Natural killer cell (primary cell): ENCODE measurements at regions not wholly inside any gene's neighbourhood (a gene's known extent, or its start where the extent isn't known, plus 50 kb on each side); places are given as distances from the start of the nearest gene placed in this dataset.

Experiments used
- ATAC-seq, 3 donors: fragments of 150-1000 bp in 2 of 3; fragments of 200-7000 bp in 1 of 3; cut with Tn5 transposase; 1 replicate in 1 of 3; 2 replicates in 2 of 3; pipeline ENCODE4 v1.10.0; 2021; ENCODE audit warnings: mild to moderate bottlenecking in 2 of 3, moderate library complexity in 2 of 3
- DNase-seq, 2 donors: peaks; one replicate each; pipeline versions ENCODE4 v3.0.0 to v3.0.0-alpha.2; 2013 to 2021; ENCODE audit warnings: mixed read lengths in 1 of 2
- H3K27ac ChIP-seq: one replicate; pipeline ENCODE4 v1.5.1; 2013; ENCODE audit warnings: mild to moderate bottlenecking, low read length
- H3K27me3 ChIP-seq: one replicate; pipeline ENCODE4 v1.6.1; 2013; ENCODE audit warnings: low read length; ENCODE audit not compliant: control insufficient read depth, insufficient read depth
- H3K36me3 ChIP-seq: one replicate; pipeline ENCODE4 v1.6.1; 2013; ENCODE audit warnings: low read length; ENCODE audit not compliant: control insufficient read depth, insufficient read depth
- H3K4me1 ChIP-seq: one replicate; pipeline ENCODE4 v1.6.1; 2013; ENCODE audit warnings: low read length; ENCODE audit not compliant: control insufficient read depth, insufficient read depth
- H3K4me3 ChIP-seq: one replicate; pipeline ENCODE4 v1.5.1; 2013; ENCODE audit warnings: low read length
- H3K9me3 ChIP-seq: one replicate; pipeline ENCODE4 v1.6.1; 2013; ENCODE audit warnings: low read length; ENCODE audit not compliant: control insufficient read depth, insufficient read depth
- H3K27ac Mint-ChIP-seq, 2 donors: one replicate each; pipeline ENCODE4 v1.8.0; 2022; ENCODE audit warnings: mild to moderate bottlenecking in 2 of 2, mixed read lengths in 2 of 2, moderate library complexity in 1 of 2
- H3K27me3 Mint-ChIP-seq, 2 donors: one replicate each; pipeline ENCODE4 v1.8.0; 2022; ENCODE audit warnings: low read depth in 2 of 2, mixed read lengths in 2 of 2
- H3K36me3 Mint-ChIP-seq: one replicate; pipeline ENCODE4 v1.8.0; 2022; ENCODE audit warnings: mixed read lengths
- H3K4me1 Mint-ChIP-seq, 2 donors: one replicate each; pipeline ENCODE4 v1.8.0; 2022; ENCODE audit warnings: mixed read lengths in 2 of 2
- H3K4me3 Mint-ChIP-seq: one replicate; pipeline ENCODE4 v1.8.0; 2022; ENCODE audit warnings: mild to moderate bottlenecking, moderate library complexity, mixed read lengths
- H3K9me3 Mint-ChIP-seq, 2 donors: one replicate each; pipeline ENCODE4 v1.8.0; 2022; ENCODE audit warnings: mixed read lengths in 2 of 2
- WGBS: methylation state at CpG from one replicate; pipeline ENCODE4 v1.1.7; 2013; ENCODE audit warnings: missing lambda C conversion rate; ENCODE audit not compliant: insufficient coverage; 5-methylcytosine and 5-hydroxymethylcytosine counted together
- intact Hi-C: fragments of 100-400 bp; cut with micrococcal nuclease; formaldehyde crosslinking; loops from one replicate; pipeline ENCODE4 v1.14.2; 2022
- TF ChIP-seq, protein P1 (sequence below): fragments of 200-600 bp; IDR thresholded peaks from one replicate; pipeline ENCODE4 v1.8.0; 2022; ENCODE audit warnings: antibody characterized with exemption

DNA sequence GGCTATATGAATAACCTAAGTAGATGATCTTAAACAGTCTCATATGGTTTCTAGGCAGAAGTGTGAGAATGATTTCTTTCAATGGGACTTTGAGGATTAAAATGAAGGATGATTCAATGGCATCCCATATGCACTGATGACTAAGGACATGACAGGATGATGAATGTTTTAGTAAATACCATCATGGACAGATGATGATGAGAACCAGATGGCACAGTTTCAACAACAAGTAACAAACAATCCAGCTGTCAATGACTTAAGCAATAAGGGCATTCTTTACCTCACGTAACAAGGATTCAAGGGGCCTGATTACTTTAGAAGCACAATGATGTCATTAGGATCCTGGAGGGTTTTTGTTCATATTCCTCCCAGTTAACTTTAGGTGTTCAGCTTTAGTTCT is 2678.4 kb downstream of the PCDH9 start:
- intact Hi-C loops = no loop called here
- H3K36me3 ChIP-seq = no peaks in the 10 kb centered on the region

DNA sequence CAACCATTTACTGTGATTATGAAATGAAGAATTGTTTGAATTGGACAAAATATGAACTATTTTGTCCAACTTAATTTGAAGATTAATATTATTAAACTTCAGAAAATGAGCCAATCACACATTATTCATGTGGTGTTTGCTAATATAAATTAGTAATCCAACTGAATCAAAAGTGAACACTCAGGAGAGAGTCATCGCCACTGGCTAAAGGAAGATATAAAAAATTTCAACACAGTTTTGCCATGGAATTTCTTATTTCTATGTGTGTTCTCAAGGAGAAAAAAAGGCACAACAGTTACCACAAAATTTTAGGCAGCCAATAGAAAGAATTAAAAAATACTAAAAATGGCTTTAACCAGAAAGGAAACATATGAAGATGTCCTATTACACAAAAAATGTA is 2683.8 kb downstream of the PCDH9 start:
- peaks cover 12 to 13% of the 10 kb centered on the region in 2 donors for H3K9me3 Mint-ChIP-seq
- ATAC-seq (no peak), DNase-seq (no peak)
- intact Hi-C loops = no loop called here
- H3K4me1 Mint-ChIP-seq = no peaks in the 10 kb centered on the region
- Histone ChIP-seq H3K4me3 (no peak overlapping the region), H3K4me1 (no peaks in the 10 kb centered on the region), H3K27ac (no peak overlapping the region), H3K36me3 (no peaks in the 10 kb centered on the region), H3K9me3 (no peaks in the 10 kb centered on the region), H3K27me3 (no peaks in the 10 kb centered on the region)
- 100% methylated on average over 1 of the region's 1 CpG for WGBS
- H3K27me3 Mint-ChIP-seq = no peaks in the 10 kb centered on the region
- TF ChIP-seq, protein P1, sequence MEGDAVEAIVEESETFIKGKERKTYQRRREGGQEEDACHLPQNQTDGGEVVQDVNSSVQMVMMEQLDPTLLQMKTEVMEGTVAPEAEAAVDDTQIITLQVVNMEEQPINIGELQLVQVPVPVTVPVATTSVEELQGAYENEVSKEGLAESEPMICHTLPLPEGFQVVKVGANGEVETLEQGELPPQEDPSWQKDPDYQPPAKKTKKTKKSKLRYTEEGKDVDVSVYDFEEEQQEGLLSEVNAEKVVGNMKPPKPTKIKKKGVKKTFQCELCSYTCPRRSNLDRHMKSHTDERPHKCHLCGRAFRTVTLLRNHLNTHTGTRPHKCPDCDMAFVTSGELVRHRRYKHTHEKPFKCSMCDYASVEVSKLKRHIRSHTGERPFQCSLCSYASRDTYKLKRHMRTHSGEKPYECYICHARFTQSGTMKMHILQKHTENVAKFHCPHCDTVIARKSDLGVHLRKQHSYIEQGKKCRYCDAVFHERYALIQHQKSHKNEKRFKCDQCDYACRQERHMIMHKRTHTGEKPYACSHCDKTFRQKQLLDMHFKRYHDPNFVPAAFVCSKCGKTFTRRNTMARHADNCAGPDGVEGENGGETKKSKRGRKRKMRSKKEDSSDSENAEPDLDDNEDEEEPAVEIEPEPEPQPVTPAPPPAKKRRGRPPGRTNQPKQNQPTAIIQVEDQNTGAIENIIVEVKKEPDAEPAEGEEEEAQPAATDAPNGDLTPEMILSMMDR = no peak
- no peak overlapping the region for H3K27ac Mint-ChIP-seq
- H3K36me3 Mint-ChIP-seq = no peaks in the 10 kb centered on the region
- no peak overlapping the region for H3K4me3 Mint-ChIP-seq

More for the DNA sequence above, 2678.4 kb downstream of the PCDH9 start:
- Histone ChIP-seq H3K4me1 (no peaks in the 10 kb centered on the region), H3K9me3 (no peaks in the 10 kb centered on the region), H3K27ac (no peak overlapping the region), H3K27me3 (no peaks in the 10 kb centered on the region), H3K4me3 (no peak overlapping the region)
- H3K27me3 Mint-ChIP-seq = no peaks in the 10 kb centered on the region
- no peak for ATAC-seq
- WGBS = no CpG with 5 or more reads among the region's 1 CpG
- TF ChIP-seq, protein P1 = no peak
- peaks cover 9 to 11% of the 10 kb centered on the region in 2 donors for H3K9me3 Mint-ChIP-seq
- H3K4me1 Mint-ChIP-seq = no peaks in the 10 kb centered on the region
- H3K36me3 Mint-ChIP-seq = no peaks in the 10 kb centered on the region
- no peak for DNase-seq
- no peak overlapping the region for H3K4me3 Mint-ChIP-seq
- H3K27ac Mint-ChIP-seq = no peak overlapping the region

DNA sequence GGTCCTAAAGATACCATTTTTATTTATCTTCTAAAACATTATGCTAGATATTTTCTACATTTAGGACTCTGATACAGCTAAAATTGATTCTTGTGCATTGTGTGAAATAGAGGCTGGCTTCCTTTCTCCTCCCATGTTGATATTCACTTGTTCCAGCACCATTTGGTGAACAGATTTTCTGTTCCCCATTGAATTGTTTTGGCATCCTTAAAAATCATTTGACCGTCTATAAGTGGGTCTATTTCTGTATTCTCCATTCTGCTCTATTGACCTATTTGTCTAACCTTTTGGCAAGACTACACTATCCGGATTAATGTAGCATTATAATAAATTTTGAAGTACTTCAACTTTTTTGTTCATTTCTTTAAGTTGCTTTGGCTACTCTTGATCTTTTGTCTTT is 2689.2 kb downstream of the PCDH9 start:
- DNase-seq (no peak), ATAC-seq (no peak)
- Histone ChIP-seq H3K27ac (no peak overlapping the region), H3K36me3 (no peaks in the 10 kb centered on the region), H3K27me3 (no peaks in the 10 kb centered on the region), H3K4me3 (no peak overlapping the region), H3K4me1 (no peaks in the 10 kb centered on the region), H3K9me3 (no peaks in the 10 kb centered on the region)
- H3K4me3 Mint-ChIP-seq = no peak overlapping the region
- TF ChIP-seq, protein P1 = no peak
- peaks cover 10% of the 10 kb centered on the region in 2 donors for H3K9me3 Mint-ChIP-seq
- no peaks in the 10 kb centered on the region for H3K4me1 Mint-ChIP-seq
- intact Hi-C loops = no loop called here
- no peaks in the 10 kb centered on the region for H3K27me3 Mint-ChIP-seq
- H3K27ac Mint-ChIP-seq = no peak overlapping the region
- no peaks in the 10 kb centered on the region for H3K36me3 Mint-ChIP-seq
- WGBS = 60% methylated on average over 1 of the region's 2 CpGs

DNA sequence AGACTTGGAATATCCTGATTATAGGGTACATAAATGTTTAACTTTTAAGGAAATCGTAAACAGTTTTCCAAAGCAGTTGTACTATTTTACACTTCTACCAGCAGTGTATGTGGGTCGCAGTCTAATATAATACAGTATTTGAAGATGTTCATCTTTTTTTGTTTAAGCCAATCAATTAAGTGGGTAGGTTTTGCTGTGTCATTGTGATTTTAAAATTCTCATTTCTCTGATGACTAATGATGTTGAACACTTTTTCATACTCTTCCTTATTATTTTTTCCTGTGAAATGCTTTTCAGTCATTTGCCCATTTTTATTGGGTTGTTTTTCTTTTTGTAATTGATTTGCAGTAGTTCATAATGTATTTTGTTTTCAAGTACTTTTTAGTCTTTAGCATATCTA is 2689.7 kb downstream of the PCDH9 start:
- Histone ChIP-seq H3K4me1 (no peaks in the 10 kb centered on the region), H3K27me3 (no peaks in the 10 kb centered on the region), H3K9me3 (no peaks in the 10 kb centered on the region), H3K36me3 (no peaks in the 10 kb centered on the region), H3K27ac (no peak overlapping the region), H3K4me3 (no peak overlapping the region)
- H3K27me3 Mint-ChIP-seq = no peaks in the 10 kb centered on the region
- intact Hi-C loops = no loop called here
- H3K4me3 Mint-ChIP-seq = no peak overlapping the region
- 90% methylated on average over 2 of the region's 2 CpGs for WGBS
- TF ChIP-seq, protein P1 = no peak
- peaks cover 6% of the 10 kb centered on the region in 2 donors for H3K9me3 Mint-ChIP-seq
- no peak for ATAC-seq
- no peaks in the 10 kb centered on the region for H3K4me1 Mint-ChIP-seq
- DNase-seq = no peak
- no peaks in the 10 kb centered on the region for H3K36me3 Mint-ChIP-seq
- H3K27ac Mint-ChIP-seq = no peak overlapping the region
